A549 (cell line): ENCODE measurements at regions not wholly inside any gene's neighbourhood (a gene's known extent, or its start where the extent isn't known, plus 50 kb on each side); places are given as distances from the start of the nearest gene placed in this dataset.

Source experiments
- ATAC-seq, 2 experiments: fragments of 200-7000 bp in 1 of 2; fragments of >200 bp in 1 of 2; cut with Nextera tagmentation in 1 of 2; cut with Tn5 transposase in 1 of 2; 3 replicates each; pipeline versions ENCODE4 v1.8.0 to v1.9.1; 2018 to 2020; ENCODE audit warnings: mild to moderate bottlenecking in 1 of 2, moderate library complexity in 1 of 2
- CTCF ChIA-PET: fragments of 300-600 bp; sonication (Branson Sonifier 250); formaldehyde crosslinking; extraction: SDS; loops from one replicate; lab custom pipeline; 2021; ENCODE audit warnings: antibody characterized with exemption, inconsistent platforms; lab: Yijun Ruan, JAX
- POLR2A ChIA-PET: fragments of 350-600 bp; formaldehyde crosslinking; extraction: SDS; loops from one replicate; lab custom pipeline; 2021; ENCODE audit warnings: antibody characterized with exemption, inconsistent platforms; lab: Yijun Ruan, JAX
- DNase-seq, 2 experiments: peaks; one replicate each; pipeline versions ENCODE4 v3.0.0 to v3.0.0-alpha.2; 2011 to 2016; ENCODE audit warnings: low read depth in 1 of 2, low spot score in 1 of 2
- FAIRE-seq: peaks from 2 replicates; lab custom pipeline; 2011; peaks lifted over from hg19 to GRCh38; lab: Jason Lieb, UNC
- H3K27ac ChIP-seq, 2 experiments: fragments of >200 bp; sonication (Bioruptor Twin); formaldehyde crosslinking; 3 replicates each; pipeline ENCODE4 v1.5.1; 2016 to 2017
- H3K4me1 ChIP-seq: fragments of >200 bp; sonication (Bioruptor Twin); formaldehyde crosslinking; 3 replicates; pipeline ENCODE4 v1.6.1; 2016
- H3K4me2 ChIP-seq: fragments of >200 bp; sonication (Bioruptor Twin); formaldehyde crosslinking; 3 replicates; pipeline ENCODE4 v1.6.1; 2016
- H3K4me3 ChIP-seq: fragments of >200 bp; sonication (Bioruptor Twin); formaldehyde crosslinking; 3 replicates; pipeline ENCODE4 v1.5.1; 2016
- H3K9me3 ChIP-seq: fragments of >200 bp; sonication (Bioruptor Twin); formaldehyde crosslinking; 3 replicates; pipeline ENCODE4 v1.6.1; 2016
- ATOH8 ChIP-seq: fragments of 250-450 bp; sonication (Bioruptor Pico); IDR thresholded peaks from 2 replicates; pipeline ENCODE4 v1.5.0; 2020; ENCODE audit warnings: low read depth, mild to moderate bottlenecking, moderate library complexity
- BCL3 ChIP-seq: fragments of >200 bp; sonication (Bioruptor Twin); formaldehyde crosslinking; IDR thresholded peaks from 3 replicates; pipeline ENCODE4 v1.6.1; 2016
- CEBPB ChIP-seq, 2 experiments: fragments of >200 bp in 1 of 2; sonication (Bioruptor Twin) in 1 of 2; formaldehyde crosslinking in 1 of 2; IDR thresholded peaks; 2 replicates each; pipeline ENCODE4 v1.6.1; 2012 to 2016
- CTCF ChIP-seq: fragments of >200 bp; sonication (Bioruptor Twin); formaldehyde crosslinking; IDR thresholded peaks from 3 replicates; pipeline ENCODE4 v1.5.1; 2016
- GATA3 ChIP-seq: IDR thresholded peaks from 2 replicates; pipeline ENCODE4 v1.6.1; 2012; ENCODE audit warnings: borderline replicate concordance
- HES2 ChIP-seq: fragments of >200 bp; sonication (Bioruptor Twin); formaldehyde crosslinking; IDR thresholded peaks from 2 replicates; pipeline ENCODE4 v1.6.1; 2016
- KDM1A ChIP-seq: fragments of 200-600 bp; sonication (generic); IDR thresholded peaks from 2 replicates; pipeline ENCODE4 v1.6.1; 2016; ENCODE audit warnings: low read depth, mild to moderate bottlenecking
- NPAS2 ChIP-seq: fragments of 250-450 bp; sonication (Bioruptor Pico); IDR thresholded peaks from 2 replicates; pipeline ENCODE4 v1.8.0; 2022; ENCODE audit warnings: mild to moderate bottlenecking, moderate library complexity, borderline replicate concordance
- NR3C1 ChIP-seq: fragments of >200 bp; sonication (Bioruptor Twin); formaldehyde crosslinking; IDR thresholded peaks from 3 replicates; pipeline ENCODE4 v1.6.1; 2017
- PBX3 ChIP-seq: IDR thresholded peaks from 2 replicates; pipeline ENCODE4 v1.6.1; 2012
- RAD21 ChIP-seq, 2 experiments: fragments of >200 bp in 1 of 2; sonication (Bioruptor Twin) in 1 of 2; formaldehyde crosslinking in 1 of 2; IDR thresholded peaks in 1 of 2; conservative IDR thresholded peaks in 1 of 2; 2 replicates in 1 of 2; 3 replicates in 1 of 2; pipeline ENCODE4 v1.6.1; 2012 to 2018; ENCODE audit warnings: inconsistent platforms in 1 of 2
- RARB ChIP-seq: fragments of 250-450 bp; sonication (Bioruptor Pico); IDR thresholded peaks from 2 replicates; pipeline ENCODE4 v1.8.0; 2021; ENCODE audit warnings: mild to moderate bottlenecking, moderate library complexity
- RFX5 ChIP-seq: fragments of 450-650 bp; IDR thresholded peaks from 2 replicates; pipeline ENCODE4 v1.7.1; 2014; ENCODE audit warnings: antibody characterized with exemption, mild to moderate bottlenecking, moderate library complexity
- SMC3 ChIP-seq: fragments of >200 bp; sonication (Bioruptor Twin); formaldehyde crosslinking; IDR thresholded peaks from 3 replicates; pipeline ENCODE4 v1.6.1; 2018; ENCODE audit warnings: inconsistent platforms
- ZNF302 ChIP-seq: fragments of 250-450 bp; sonication (Bioruptor Pico); IDR thresholded peaks from 2 replicates; pipeline ENCODE4 v1.9.0; 2021; ENCODE audit warnings: inconsistent platforms, mild to moderate bottlenecking, moderate library complexity
- WGBS: methylation state at CpG from one replicate; pipeline ENCODE4 v1.1.6; 2017; ENCODE audit errors: missing lambda C conversion rate; 5-methylcytosine and 5-hydroxymethylcytosine counted together

GRCh38 chr2:16062471-16063250 is 122.3 kb downstream of the MYCN start:
- ATAC-seq: no peak
- POLR2A ChIA-PET: no interaction called here
- peaks cover 29% of the 10 kb centered on the region; the same call in 2 of the 3 replicates for H3K9me3 ChIP-seq
- TF ChIP-seq CTCF (no peak), SMC3 (no peak), GATA3 (no peak), ZNF302 (no peak), RARB (CRISPR knock-in tag) (no peak), NR3C1 (no peak), CEBPB (IDR thresholded peaks at IDR 0.05) (no peak)
- TF ChIP-seq, all 56 proteins: peak for 0
- FAIRE-seq: no peak
- DNase-seq: no peak
- no peak overlapping the region for H3K4me2 ChIP-seq
- CTCF ChIA-PET: no interaction called here
- whole genome bisulfite sequencing: 0% methylated on average over 1 of the region's 1 CpG
- no peaks in the 10 kb centered on the region for H3K4me1 ChIP-seq
- H3K27ac ChIP-seq: no peak overlapping the region
- no peak overlapping the region for H3K4me3 ChIP-seq

- Histone ChIP-seq H3K27ac (no peak overlapping the region), H3K9me3 (peaks cover 29% of the 10 kb centered on the region; the same call in 2 of the 3 replicates), H3K4me1 (no peaks in the 10 kb centered on the region), H3K4me3 (no peak overlapping the region), H3K4me2 (no peak overlapping the region)
- WGBS: 0% methylated on average over 2 of the region's 2 CpGs
- POLR2A ChIA-PET: no interaction called here
- DNase-seq: no peak
- no peak for FAIRE-seq
- TF ChIP-seq HES2 (no peak), ATOH8 (CRISPR knock-in tag) (no peak), BCL3 (no peak), NPAS2 (CRISPR knock-in tag) (no peak)
- no peak for ATAC-seq
- CTCF ChIA-PET: no interaction called here
Measured at GRCh38 chr2:16061441-16062217, 121.3 kb downstream of the MYCN start.

- no peak overlapping the region for H3K4me2 ChIP-seq
- CTCF ChIA-PET: interaction anchor here (1.5 kb wide), 1 partner anchor 10 kb away, joined by 3 read pairs; no protein-coding TSS in a partner anchor
- FAIRE-seq: no peak
Measured at GRCh38 chr2:16060936-16061338, 120.6 kb downstream of the MYCN start.

More at GRCh38 chr2:16060936-16061338, 120.6 kb downstream of the MYCN start:
- no peak overlapping the region for H3K4me3 ChIP-seq
- no peak overlapping the region for H3K27ac ChIP-seq
- no peak for DNase-seq
- H3K9me3 ChIP-seq: peaks cover 29% of the 10 kb centered on the region; the same call in 2 of the 3 replicates
- WGBS: 14% methylated on average over 3 of the region's 3 CpGs
- TF ChIP-seq GATA3 (no peak), KDM1A (no peak), CEBPB (IDR thresholded peaks at IDR 0.05) (no peak), RAD21 (conservative IDR thresholded peaks at IDR 0.05 in 1 of 2, IDR thresholded peaks at IDR 0.05 in 1 of 2) (no peak), RFX5 (no peak), PBX3 (no peak)
- TF ChIP-seq, all 56 proteins: peak for 0
- POLR2A ChIA-PET: no interaction called here
- no peak for ATAC-seq
- H3K4me1 ChIP-seq: no peaks in the 10 kb centered on the region
